ENCODE measurements at regions not wholly inside any gene's neighbourhood (a gene's known extent, or its start where the extent isn't known, plus 50 kb on each side); places are given as distances from the start of the nearest gene placed in this dataset.

- TF ChIP-seq CTCF (IDR thresholded peaks at IDR 0.05) (no peak), EZH2 (IDR thresholded peaks at IDR 0.05; ENCODE audit: borderline replicate concordance, insufficient read depth, low read depth, low read length, poor library complexity, severe bottlenecking) (no peak)
Measured at GRCh38 chr4:111540671-111541070, 604.6 kb upstream of the FAM241A start.

All from B cell (primary cell).